GM08714 (cell line): ENCODE measurements at regions not wholly inside any gene's neighbourhood (a gene's known extent, or its start where the extent isn't known, plus 50 kb on each side); places are given as distances from the start of the nearest gene placed in this dataset.
"Not testable (repeated sequence)": the region's sequence is repeated elsewhere in the genome, so short reads cannot be mapped to it uniquely, and the experiment has no call there.

Source experiments
- H3K4me3 ChIP-seq: fragments of 200-500 bp; sonication (Bioruptor generic); 2 replicates; pipeline ENCODE4 v1.5.1; 2014; ENCODE audit warnings: mild to moderate bottlenecking, low read length, inconsistent platforms
- ZNF274 ChIP-seq: IDR thresholded peaks from 2 replicates; pipeline ENCODE4 v1.6.1; 2012; ENCODE audit warnings: mild to moderate bottlenecking, low read depth, low read length

DNA sequence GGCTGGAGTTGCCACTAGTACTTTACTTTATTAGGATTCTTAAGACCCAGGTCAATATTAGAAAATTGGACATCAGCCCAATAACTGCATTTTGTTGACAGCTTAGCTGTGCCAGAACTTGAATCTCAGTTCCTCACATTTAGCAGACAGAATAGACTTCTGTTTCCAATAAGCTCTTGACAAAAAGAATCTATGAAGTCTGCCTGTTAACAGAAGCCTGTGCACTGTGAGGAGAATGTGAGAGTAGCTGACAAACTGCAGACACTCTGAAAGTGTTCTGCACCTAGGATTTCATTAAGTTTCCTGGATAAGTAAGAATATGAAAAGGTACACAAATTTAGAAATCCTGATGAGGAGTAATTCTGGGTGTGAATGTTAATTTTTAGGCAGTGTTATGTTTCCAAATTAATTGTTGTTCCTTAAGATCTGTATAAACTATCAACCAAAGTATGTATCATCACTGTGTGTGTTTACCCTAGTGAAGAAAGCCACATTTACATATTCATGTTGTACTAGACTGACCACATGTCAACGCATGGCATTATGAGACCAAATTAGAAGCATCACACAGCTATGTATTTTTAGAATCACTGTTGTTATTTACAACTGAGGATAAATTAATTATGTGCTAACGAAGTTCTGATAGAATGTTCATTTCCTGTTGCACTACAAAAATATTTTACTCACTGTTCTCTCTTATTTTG, 756.4 kb upstream of the IGFBP7 start:
- no peak overlapping the region for H3K4me3 ChIP-seq
- no peak for TF ChIP-seq ZNF274

DNA sequence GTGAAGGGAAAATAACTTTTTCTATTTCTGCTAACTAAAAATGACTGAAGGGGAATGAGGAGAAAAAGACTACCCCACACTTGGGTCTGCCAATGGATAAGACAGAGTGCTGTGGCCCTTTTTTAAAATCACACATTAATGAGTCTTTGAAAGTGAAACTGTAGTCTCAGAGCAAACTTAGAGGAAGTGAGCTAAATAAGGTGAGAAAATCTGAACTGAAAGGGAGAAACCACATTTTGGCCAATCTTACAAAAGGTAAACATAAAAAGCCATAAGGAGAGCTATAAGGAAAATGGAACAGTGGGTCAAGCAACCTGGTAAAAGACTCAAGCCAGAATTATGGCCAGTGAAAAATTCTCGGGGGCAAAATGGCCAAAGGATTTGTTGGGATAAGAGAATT, 755.1 kb upstream of the IGFBP7 start:
- TF ChIP-seq ZNF274: no peak
- H3K4me3 ChIP-seq: no peak overlapping the region

DNA sequence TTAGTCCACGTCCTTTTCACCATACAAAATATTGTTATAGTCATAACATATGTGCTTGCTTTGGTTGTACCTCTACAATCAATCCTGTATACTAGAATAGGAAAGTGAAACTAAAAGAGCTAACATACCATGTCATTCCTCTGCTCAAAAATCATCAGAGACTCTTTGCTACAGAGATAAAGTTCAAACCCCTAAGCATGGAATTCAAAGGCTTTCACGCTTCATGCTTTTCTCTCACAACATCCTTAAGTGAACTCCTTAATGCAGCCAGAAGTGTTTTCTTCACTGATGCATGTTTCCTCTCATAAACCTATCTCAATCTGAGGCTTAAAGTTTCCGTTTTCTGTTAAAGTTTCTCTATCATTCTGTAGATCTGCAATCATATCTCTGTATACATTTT, 744.6 kb upstream of the IGFBP7 start:
- no peak overlapping the region for H3K4me3 ChIP-seq
- no peak for TF ChIP-seq ZNF274

DNA sequence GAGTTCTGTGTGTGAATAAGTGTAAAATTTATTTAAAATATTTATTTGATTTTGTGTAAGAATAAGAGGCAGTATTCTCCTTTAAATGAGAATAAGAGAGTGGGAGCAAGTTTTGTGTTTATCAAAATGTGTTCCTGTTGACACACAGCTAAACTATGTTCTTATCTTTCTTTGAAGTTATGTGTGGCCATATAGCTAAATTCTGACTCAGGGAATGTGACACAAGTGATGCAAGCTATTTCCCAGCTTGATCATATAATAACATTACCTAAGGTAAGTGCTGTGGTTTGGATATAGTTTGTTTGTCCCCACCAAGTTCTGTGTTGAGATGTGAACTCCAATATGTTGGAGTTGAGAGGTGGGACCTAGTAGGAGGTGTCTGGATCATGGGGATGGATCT, 740.0 kb upstream of the IGFBP7 start:
- TF ChIP-seq ZNF274: no peak
- H3K4me3 ChIP-seq: no peak overlapping the region

DNA sequence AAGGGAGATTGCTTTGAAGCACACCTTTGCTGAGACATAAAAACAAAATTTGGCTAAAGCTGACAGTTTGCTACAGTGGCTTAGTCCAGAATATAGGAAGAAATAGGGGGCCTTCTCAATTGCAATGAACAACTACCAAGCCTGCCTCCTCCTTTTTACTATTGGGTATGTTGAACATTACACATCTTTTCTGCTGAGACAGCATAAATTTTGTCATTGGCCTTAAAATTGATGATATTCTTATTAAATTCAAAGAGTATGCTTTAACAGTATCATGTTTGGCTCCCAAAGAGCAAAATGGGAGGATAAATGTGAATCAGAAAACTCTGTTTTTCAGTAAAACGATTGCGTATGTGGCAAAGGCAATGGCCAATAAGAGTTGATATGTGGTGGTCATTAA, 721.9 kb upstream of the IGFBP7 start:
- no peak for TF ChIP-seq ZNF274
- no peak overlapping the region for H3K4me3 ChIP-seq

DNA sequence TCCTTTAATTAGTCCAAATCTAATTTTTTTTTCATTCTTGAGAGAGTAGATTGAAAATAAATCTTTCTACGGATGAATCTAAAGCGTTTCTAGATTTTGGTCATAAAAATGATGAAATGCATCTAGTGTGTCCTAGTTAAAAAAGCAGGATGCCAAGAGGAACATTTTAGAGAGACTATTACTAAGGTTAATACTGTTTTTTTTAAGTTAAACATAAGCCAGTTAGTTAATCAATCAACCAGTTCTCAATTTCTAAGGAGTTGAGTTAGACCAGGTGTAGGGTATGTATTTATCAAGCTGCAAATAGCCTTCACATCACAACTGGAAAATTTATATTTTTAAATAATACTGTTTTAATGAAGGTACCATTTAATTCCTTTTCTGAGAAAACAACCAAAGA, 679.5 kb upstream of the IGFBP7 start:
- no peak overlapping the region for H3K4me3 ChIP-seq
- no peak for TF ChIP-seq ZNF274

DNA sequence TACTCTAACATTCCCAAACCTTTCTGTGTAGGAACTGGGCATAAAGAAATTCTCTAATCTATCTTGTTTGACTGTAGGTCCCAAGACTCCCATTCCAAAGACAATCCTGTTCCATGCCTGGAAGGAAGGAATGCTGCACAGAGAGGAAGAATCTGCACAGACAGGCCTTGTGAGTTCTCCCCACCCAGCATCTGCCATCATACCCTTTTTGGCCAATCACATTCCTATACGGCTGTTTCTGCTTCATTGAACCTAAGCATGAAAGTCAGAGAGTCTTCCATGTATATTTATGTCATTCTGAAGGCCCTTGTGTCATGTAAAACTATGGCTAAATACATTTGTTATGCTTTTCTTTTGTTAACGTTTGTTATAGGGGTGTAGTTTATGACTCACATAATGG, 667.7 kb upstream of the IGFBP7 start:
- no peak overlapping the region for H3K4me3 ChIP-seq
- no peak for TF ChIP-seq ZNF274

DNA sequence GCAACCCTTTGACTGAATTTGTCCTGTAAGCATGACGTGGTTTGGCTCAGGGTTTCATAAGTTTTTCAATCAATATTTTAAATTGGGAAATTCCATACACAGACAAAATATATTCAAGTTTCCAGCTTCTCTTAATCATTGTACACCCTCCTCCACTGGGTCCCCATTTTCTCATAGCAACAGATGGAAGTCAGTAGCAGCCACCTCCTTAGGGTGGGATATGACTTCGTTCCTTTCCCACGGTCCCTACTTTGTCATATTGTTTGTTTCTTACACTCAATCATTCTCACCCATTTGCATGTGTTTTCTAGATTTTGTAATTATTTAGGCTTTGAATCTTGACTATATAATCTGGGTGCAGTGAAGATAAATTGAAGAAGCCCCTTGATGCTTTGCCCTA, 664.5 kb upstream of the IGFBP7 start:
- no peak for TF ChIP-seq ZNF274
- H3K4me3 ChIP-seq: no peak overlapping the region

DNA sequence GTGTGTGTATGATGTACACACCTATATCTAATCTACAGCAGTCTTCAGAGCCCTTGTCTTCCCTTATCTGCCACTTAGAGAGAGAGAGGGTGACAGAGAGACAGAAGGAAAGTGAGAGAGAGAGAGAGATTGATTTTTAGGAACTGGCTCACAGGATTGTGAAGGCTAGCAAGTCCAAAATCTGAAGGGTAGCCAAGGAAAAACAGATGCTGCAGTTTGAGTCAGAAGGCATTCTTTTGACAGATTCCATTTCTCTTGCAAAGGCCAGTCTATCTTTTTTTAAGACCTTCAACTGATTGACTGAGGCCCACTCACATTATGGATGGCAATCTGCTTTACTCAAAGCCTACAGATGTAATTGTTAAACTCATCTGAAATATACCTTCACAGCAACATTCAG, 664.0 kb upstream of the IGFBP7 start:
- no peak for TF ChIP-seq ZNF274
- no peak overlapping the region for H3K4me3 ChIP-seq

DNA sequence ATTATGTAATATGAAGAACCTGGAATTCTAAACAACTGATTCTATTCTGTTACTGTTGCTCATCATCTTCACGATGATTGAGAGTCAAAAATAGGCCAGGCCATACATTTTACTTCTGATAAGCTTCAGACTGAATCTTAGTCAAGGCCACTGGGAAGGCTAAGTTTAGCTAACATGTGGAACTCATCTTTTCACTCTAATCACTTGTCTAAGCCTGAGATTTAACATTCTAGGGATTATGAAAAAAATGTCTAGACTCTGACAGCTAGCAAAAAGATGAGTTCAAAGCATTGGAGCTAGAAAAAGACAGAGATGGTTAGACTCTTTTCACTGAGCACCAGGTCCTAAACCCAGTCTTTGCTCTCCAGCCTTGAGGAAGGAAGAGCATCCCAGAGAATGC, 656.2 kb upstream of the IGFBP7 start:
- H3K4me3 ChIP-seq: no peak overlapping the region
- TF ChIP-seq ZNF274: no peak

DNA sequence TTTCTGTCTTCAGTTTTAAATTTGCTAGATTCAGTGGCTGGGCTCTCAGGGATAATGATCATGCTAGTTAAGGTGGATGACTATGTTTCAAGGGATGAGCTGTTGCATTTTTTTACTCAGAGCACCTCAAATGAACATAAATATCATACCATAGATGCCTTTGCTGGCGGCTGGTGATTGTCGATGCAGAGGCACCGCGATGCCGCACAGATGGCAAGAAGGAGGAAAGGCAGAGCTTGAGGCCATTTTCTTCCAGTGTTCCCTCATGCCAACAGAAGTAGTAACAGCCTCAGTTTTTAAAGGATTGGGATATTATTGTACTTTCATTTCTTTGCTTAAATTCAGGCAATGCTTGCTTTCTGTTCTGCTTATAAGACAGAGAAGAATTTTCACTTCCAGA, 654.7 kb upstream of the IGFBP7 start:
- H3K4me3 ChIP-seq: no peak overlapping the region
- TF ChIP-seq ZNF274: no peak

DNA sequence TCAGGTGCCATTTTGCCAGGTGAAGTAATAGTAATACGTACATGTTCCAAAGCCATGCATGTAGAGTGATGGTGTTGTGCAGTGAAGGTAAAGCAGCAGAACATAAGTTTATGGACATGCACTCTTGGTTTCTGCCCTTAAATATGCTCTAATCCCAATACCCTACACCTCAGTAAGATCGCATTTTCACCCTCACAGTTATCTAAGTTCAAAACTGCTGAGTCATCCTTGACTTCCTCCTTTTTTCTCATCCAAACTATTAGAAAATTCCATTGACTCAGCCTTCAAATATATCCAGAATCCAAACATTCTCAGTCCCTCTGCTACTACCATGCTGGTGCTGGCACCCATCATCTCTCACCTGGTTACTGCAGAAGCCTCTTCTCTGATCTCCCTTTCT, 652.9 kb upstream of the IGFBP7 start:
- no peak for TF ChIP-seq ZNF274
- H3K4me3 ChIP-seq: no peak overlapping the region

DNA sequence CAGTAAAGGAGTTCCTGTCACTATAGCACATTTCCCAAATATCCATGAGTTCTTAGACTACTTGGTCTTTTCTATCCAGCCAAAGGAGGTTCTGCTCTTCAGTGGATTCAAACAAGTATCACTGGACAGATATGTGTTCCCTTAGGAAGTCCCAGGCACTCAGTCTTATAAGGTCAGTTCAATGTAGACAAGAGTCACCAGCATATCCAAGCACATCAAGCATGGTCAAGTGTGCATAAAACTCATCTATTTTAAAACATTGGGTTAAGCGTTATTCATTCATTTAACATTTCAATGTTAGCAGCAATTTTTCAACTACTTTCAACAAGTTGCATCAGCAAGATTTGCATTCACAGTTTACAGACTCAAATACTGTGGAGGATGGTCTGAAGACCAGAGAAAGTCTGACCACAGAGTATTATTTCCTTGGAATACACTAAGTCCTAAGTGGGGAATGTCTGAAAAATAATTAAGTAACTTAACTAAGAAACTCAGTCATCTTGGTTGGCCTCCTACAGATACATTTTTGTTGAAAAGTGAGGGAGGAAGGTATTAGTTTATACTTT, 630.5 kb upstream of the IGFBP7 start:
- TF ChIP-seq ZNF274: no peak

DNA sequence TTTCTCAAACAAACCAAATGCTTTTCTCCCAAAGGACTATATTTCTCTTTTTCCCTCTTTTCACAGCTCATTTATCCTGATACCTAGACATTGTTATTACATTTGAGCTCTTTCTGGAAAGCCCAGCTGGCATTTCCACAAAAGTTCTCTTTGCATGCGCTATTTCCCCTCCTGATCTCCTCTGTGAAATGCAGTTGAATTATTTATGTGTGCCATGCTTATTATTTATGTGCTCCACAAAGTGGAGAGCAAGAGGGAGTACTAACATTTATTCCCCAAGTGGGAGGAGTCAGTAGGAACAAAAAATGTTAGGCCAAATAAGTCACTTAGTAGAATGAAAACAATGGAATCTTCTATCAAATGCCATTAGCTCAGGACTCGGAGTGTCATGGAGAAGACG, 626.6 kb upstream of the IGFBP7 start:
- no peak for TF ChIP-seq ZNF274
- H3K4me3 ChIP-seq: no peak overlapping the region

More for the DNA sequence above, 630.5 kb upstream of the IGFBP7 start:
- no peak overlapping the region for H3K4me3 ChIP-seq

DNA sequence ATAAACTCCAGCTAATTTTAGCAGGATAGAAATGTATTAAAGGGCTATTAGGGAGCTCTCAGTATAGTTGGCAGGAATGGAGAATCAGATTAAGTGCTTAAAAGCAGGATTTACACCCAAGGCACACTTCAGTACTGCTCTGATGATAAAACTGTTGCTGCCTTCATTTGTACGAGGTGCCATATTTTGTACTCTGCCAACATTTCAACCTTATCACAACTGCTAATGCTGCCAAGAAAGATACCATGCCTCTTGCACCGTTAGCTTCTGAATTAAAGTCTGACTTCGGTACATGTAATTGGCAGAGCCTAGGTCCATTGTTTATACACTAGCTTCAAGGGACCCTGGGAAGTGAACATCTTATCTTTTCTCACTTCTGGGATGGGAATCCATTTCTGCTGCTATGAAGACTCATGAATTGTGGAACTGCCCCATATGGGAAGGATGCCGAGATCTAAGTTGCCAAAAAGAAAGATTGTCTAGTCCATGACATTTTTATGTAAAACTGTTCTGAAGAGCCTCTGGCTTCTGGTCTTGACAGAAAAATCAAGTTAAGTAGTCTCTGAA, 624.0 kb upstream of the IGFBP7 start:
- no peak overlapping the region for H3K4me3 ChIP-seq
- TF ChIP-seq ZNF274: no peak

DNA sequence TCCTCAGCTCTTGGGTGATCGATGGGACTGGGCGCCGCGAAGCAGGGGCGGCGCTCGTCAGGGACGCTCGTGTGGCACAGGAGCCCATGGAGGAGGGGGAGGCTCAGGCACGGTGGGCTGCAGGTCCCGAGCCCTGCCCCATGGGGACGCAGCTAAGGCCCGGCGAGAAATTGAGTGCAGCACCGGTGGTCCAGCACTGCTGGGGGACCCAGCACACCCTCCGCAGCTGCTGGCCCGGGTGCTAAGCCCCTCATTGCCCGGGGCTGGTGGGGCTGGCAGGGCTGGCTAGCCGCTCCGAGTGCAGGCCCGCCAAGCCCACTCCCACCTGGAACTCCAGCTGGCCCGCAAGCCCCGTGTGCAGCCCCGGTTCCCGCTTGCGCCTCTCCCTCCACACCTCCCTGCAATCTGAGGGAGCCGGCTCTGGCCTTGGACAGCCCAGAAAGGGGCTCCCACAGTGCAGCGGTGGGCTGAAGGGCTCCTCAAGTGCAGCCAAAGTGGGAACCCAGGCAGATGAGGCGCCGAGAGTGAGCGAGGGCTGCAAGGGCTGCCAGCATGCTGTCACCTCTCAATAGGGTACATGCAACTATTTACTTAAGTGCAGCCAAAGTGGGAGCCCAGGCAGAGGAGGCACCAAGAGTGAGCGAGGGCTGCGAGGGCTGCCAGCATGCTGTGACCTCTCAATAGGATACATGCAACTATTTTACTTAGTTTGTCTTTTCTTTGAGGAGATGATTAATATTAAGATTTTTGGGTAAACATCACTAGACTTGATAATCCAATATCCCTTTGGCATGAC, 619.8 kb upstream of the IGFBP7 start:
- H3K4me3 ChIP-seq: not testable (repeated sequence)
